Tibial nerve (tissue), 4 donors: ENCODE measurements at regions not wholly inside any gene's neighbourhood (a gene's known extent, or its start where the extent isn't known, plus 50 kb on each side); places are given as distances from the start of the nearest gene placed in this dataset.

Source experiments
- DNase-seq, 2 donors: peaks; one replicate each; pipeline ENCODE4 v3.0.0-alpha.2; 2019; ENCODE audit warnings: low spot score in 2 of 2
- H3K27ac ChIP-seq, 4 donors: fragments of 200-600 bp; sonication (generic) in 3 of 4; one replicate each; pipeline ENCODE4 v1.5.1; 2017 to 2019; ENCODE audit warnings: mild to moderate bottlenecking in 1 of 4
- H3K27me3 ChIP-seq, 2 donors: fragments of 200-600 bp; sonication (generic) in 1 of 2; one replicate each; pipeline versions ENCODE4 v1.5.1 to v1.6.0; 2017 to 2019
- H3K36me3 ChIP-seq, 3 donors: fragments of 200-600 bp; sonication (generic); one replicate each; pipeline ENCODE4 v1.5.1; 2018 to 2019
- H3K4me1 ChIP-seq, 4 donors: fragments of 200-600 bp; sonication (generic) in 3 of 4; one replicate each; pipeline ENCODE4 v1.5.1; 2017 to 2019
- H3K4me3 ChIP-seq, 4 donors: fragments of 200-600 bp; sonication (generic) in 3 of 4; one replicate each; pipeline ENCODE4 v1.5.1; 2017 to 2019; ENCODE audit warnings: mild to moderate bottlenecking in 1 of 4, moderate library complexity in 1 of 4
- H3K9me3 ChIP-seq, 4 donors: fragments of 200-600 bp; sonication (generic) in 3 of 4; one replicate each; pipeline ENCODE4 v1.5.1; 2017 to 2019
- CTCF ChIP-seq, 5 experiments: fragments of 200-600 bp in 3 of 5; fragments of 450-650 bp in 2 of 5; sonication (generic) in 3 of 5; IDR thresholded peaks; one replicate each; pipeline ENCODE4 v1.5.1; 2016 to 2019; ENCODE audit warnings: antibody characterized with exemption in 5 of 5, mild to moderate bottlenecking in 3 of 5, moderate library complexity in 2 of 5
- EP300 ChIP-seq, 2 donors: sonication (generic); formaldehyde crosslinking; IDR thresholded peaks; one replicate each; pipeline ENCODE4 v1.6.1; 2017; ENCODE audit warnings: antibody characterized with exemption in 2 of 2, mild to moderate bottlenecking in 1 of 2
- POLR2A ChIP-seq, 2 donors: fragments of 450-650 bp; IDR thresholded peaks; one replicate each; pipeline ENCODE4 v1.6.1; 2017; ENCODE audit warnings: antibody characterized with exemption in 2 of 2, mild to moderate bottlenecking in 2 of 2, moderate library complexity in 2 of 2
- WGBS, 2 donors: methylation state at CpG; one replicate each; pipeline ENCODE4 v1.1.5; 2018; 5-methylcytosine and 5-hydroxymethylcytosine counted together

- H3K27ac ChIP-seq = no peak overlapping the region
- H3K27me3 ChIP-seq = no peaks in the 10 kb centered on the region
- no peak for DNase-seq
- no peak overlapping the region for H3K4me3 ChIP-seq
- 74 to 80% methylated on average over 6 of the region's 6 CpGs for WGBS, 2 donors
- TF ChIP-seq EP300 (IDR thresholded peaks at IDR 0.05) = no peak
- TF ChIP-seq CTCF (IDR thresholded peaks at IDR 0.05) = no peak
- no peak for TF ChIP-seq POLR2A (IDR thresholded peaks at IDR 0.05)
- no peaks in the 10 kb centered on the region for H3K9me3 ChIP-seq
- no peaks in the 10 kb centered on the region for H3K36me3 ChIP-seq
- H3K4me1 ChIP-seq = no peaks in the 10 kb centered on the region
These were observed 256.8 kb upstream of the NCAM2 start for GRCh38 chr21:20741445-20741844.

- Histone ChIP-seq H3K27me3 (no peaks in the 10 kb centered on the region), H3K9me3 (peaks cover 0 to 8% (median 0%) of the 10 kb centered on the region in 4 donors), H3K36me3 (no peaks in the 10 kb centered on the region), H3K27ac (no peak overlapping the region), H3K4me1 (no peaks in the 10 kb centered on the region), H3K4me3 (no peak overlapping the region)
- TF ChIP-seq POLR2A (IDR thresholded peaks at IDR 0.05) = no peak
- no peak for TF ChIP-seq EP300 (IDR thresholded peaks at IDR 0.05)
- no peak for TF ChIP-seq CTCF (IDR thresholded peaks at IDR 0.05)
- 52 to 66% methylated on average over 2 of the region's 2 CpGs for WGBS, 2 donors
- no peak for DNase-seq
These were observed 238.0 kb upstream of the NCAM2 start for GRCh38 chr21:20760221-20760620.

GRCh38 chr21:20774737-20775136 lies 223.5 kb upstream of the NCAM2 start:
- WGBS, 2 donors = 88 to 98% methylated on average over 1 of the region's 1 CpG
- no peak overlapping the region for H3K27ac ChIP-seq
- no peaks in the 10 kb centered on the region for H3K27me3 ChIP-seq
- no peak overlapping the region for H3K4me3 ChIP-seq
- no peak for DNase-seq
- no peaks in the 10 kb centered on the region for H3K36me3 ChIP-seq
- no peaks in the 10 kb centered on the region for H3K4me1 ChIP-seq
- TF ChIP-seq POLR2A (IDR thresholded peaks at IDR 0.05) = no peak
- no peak for TF ChIP-seq EP300 (IDR thresholded peaks at IDR 0.05)
- TF ChIP-seq CTCF (IDR thresholded peaks at IDR 0.05) = no peak
- H3K9me3 ChIP-seq = peaks cover 0 to 10% (median 0%) of the 10 kb centered on the region in 4 donors

- H3K36me3 ChIP-seq = no peaks in the 10 kb centered on the region
- H3K27ac ChIP-seq = no peak overlapping the region
- 45 to 71% methylated on average over 2 of the region's 2 CpGs for WGBS, 2 donors
- TF ChIP-seq EP300 (IDR thresholded peaks at IDR 0.05) (no peak), POLR2A (IDR thresholded peaks at IDR 0.05) (no peak), CTCF (IDR thresholded peaks at IDR 0.05) (no peak)
- no peak for DNase-seq
- H3K4me1 ChIP-seq = no peaks in the 10 kb centered on the region
- H3K9me3 ChIP-seq = peaks cover 0 to 16% (median 0%) of the 10 kb centered on the region in 4 donors
- no peak overlapping the region for H3K4me3 ChIP-seq
- H3K27me3 ChIP-seq = no peaks in the 10 kb centered on the region
These were observed 218.9 kb upstream of the NCAM2 start for GRCh38 chr21:20779321-20779720.

GRCh38 chr21:20783611-20784010 lies 214.6 kb upstream of the NCAM2 start:
- Histone ChIP-seq H3K4me1 (no peaks in the 10 kb centered on the region), H3K4me3 (no peak overlapping the region), H3K27me3 (no peaks in the 10 kb centered on the region), H3K9me3 (peaks cover 0 to 12% (median 0%) of the 10 kb centered on the region in 4 donors), H3K27ac (no peak overlapping the region), H3K36me3 (no peaks in the 10 kb centered on the region)
- WGBS, 2 donors = 70% methylated on average over 5 of the region's 5 CpGs
- no peak for DNase-seq
- no peak for TF ChIP-seq POLR2A (IDR thresholded peaks at IDR 0.05)
- TF ChIP-seq EP300 (IDR thresholded peaks at IDR 0.05) = no peak
- no peak for TF ChIP-seq CTCF (IDR thresholded peaks at IDR 0.05)
